ENCODE measurements at regions not wholly inside any gene's neighbourhood (a gene's known extent, or its start where the extent isn't known, plus 50 kb on each side); places are given as distances from the start of the nearest gene placed in this dataset.

- Histone ChIP-seq H3K4me3 (ENCODE audit: extremely low read depth in 1 of 4, insufficient read depth in 2 of 4, low read depth in 3 of 4, low read length in 4 of 4) (no peak overlapping the region), H3K4me2 (ENCODE audit: insufficient read depth in 1 of 2, low read depth in 2 of 2, low read length in 2 of 2) (no peak overlapping the region), H4K20me1 (replicated peaks in 1 of 2; ENCODE audit: control insufficient read depth in 1 of 2, insufficient read depth in 2 of 2, low read length in 2 of 2) (no peaks in the 10 kb centered on the region), H3K14ac (ENCODE audit: insufficient read length) (no peak overlapping the region), H3K36me3 (ENCODE audit: control insufficient read depth in 2 of 4, insufficient read depth in 4 of 4, low read length in 3 of 4) (no peaks in the 10 kb centered on the region), H2AK5ac (ENCODE audit: low read depth, low read length) (no peak overlapping the region), H2AFZ (ENCODE audit: low read length) (no peak overlapping the region), H3K79me1 (ENCODE audit: low read depth, low read length) (no peaks in the 10 kb centered on the region), H3K4ac (replicated peaks; ENCODE audit: insufficient read length, low read depth, low read length) (no peak overlapping the region), H4K91ac (replicated peaks; ENCODE audit: insufficient read length, low read length) (no peak overlapping the region), H4K8ac (ENCODE audit: extremely low read depth, insufficient read depth, low read length) (no peak overlapping the region), H3K79me2 (ENCODE audit: control insufficient read depth in 1 of 2, insufficient read depth in 2 of 2, low read length in 2 of 2) (no peaks in the 10 kb centered on the region), H3K18ac (ENCODE audit: extremely low read depth, low read length) (no peak overlapping the region), H3K56ac (replicated peaks; ENCODE audit: insufficient read length, low read depth, low read length) (no peak overlapping the region), H4K5ac (ENCODE audit: insufficient read length, low read depth, low read length) (no peak overlapping the region), H2BK5ac (ENCODE audit: low read depth, low read length) (no peak overlapping the region), H3K23ac (ENCODE audit: insufficient read length) (no peak overlapping the region), H3K9ac (replicated peaks in 1 of 4; ENCODE audit: extremely low read depth in 1 of 4, low read depth in 3 of 4, low read length in 3 of 4) (no peak overlapping the region), H3K27ac (ENCODE audit: low read depth, low read length) (no peak overlapping the region), H2BK15ac (ENCODE audit: low read length) (no peak overlapping the region), H3K27me3 (replicated peaks in 1 of 4; ENCODE audit: control insufficient read depth in 3 of 4, extremely low read depth in 1 of 4, insufficient read depth in 3 of 4, low read length in 3 of 4) (no peaks in the 10 kb centered on the region), H2BK20ac (ENCODE audit: low read length) (no peak overlapping the region), H3K23me2 (ENCODE audit: low read depth, low read length) (no peaks in the 10 kb centered on the region), H2BK12ac (ENCODE audit: low read depth, low read length) (no peak overlapping the region), H2BK120ac (replicated peaks; ENCODE audit: low read depth, low read length) (no peak overlapping the region), H3K9me3 (ENCODE audit: insufficient read depth in 2 of 2, low read depth in 1 of 2, low read length in 1 of 2) (no peaks in the 10 kb centered on the region), H3K4me1 (replicated peaks in 1 of 4; ENCODE audit: control insufficient read depth in 3 of 4, insufficient read depth in 4 of 4, low read length in 3 of 4) (peaks cover 0 to 3% (median under 1%) of the 10 kb centered on the region in 4 experiments; a peak in 1 of 7 replicates)
- CTCF ChIA-PET (ENCODE audit: partially characterized antibody): interaction anchor here (0.7 to 2.2 kb wide), 2 partner anchors 24 to 602 kb away, joined by 3 to 5 read pairs; no protein-coding TSS in a partner anchor
- FAIRE-seq (no peak), DNase-seq (ENCODE audit: low read depth in 1 of 2, low spot score in 2 of 2) (no peak)
- 94% methylated on average over 2 of the region's 2 CpGs; no CpG with 5 or more reads in 1 of the 2 experiments for WGBS, 2 experiments (ENCODE audit: extremely low coverage in 1 of 2, insufficient coverage in 1 of 2, insufficient read length in 1 of 2, insufficient replicate concordance in 2 of 2, low coverage in 1 of 2, low lambda C conversion rate in 2 of 2, missing lambda C conversion rate in 1 of 2)
- POLR2A ChIA-PET (ENCODE audit: partially characterized antibody): no interaction called here
- TF ChIP-seq RXRA (IDR thresholded peaks at IDR 0.05; ENCODE audit: insufficient read depth, low read depth, low read length): no peak
- TF ChIP-seq SP2 (IDR thresholded peaks at IDR 0.05; ENCODE audit: low read length): no peak
- no peak for TF ChIP-seq POLR2A (IDR thresholded peaks at IDR 0.05; ENCODE audit: control extremely low read depth in 1 of 2, low read depth in 2 of 2, low read length in 2 of 2)
- no peak for TF ChIP-seq FOSL1 (IDR thresholded peaks at IDR 0.05; ENCODE audit: insufficient read depth, low read depth, low read length)
- TF ChIP-seq TBP (IDR thresholded peaks at IDR 0.05; ENCODE audit: low read depth, low read length): no peak
- TF ChIP-seq HDAC2 (IDR thresholded peaks at IDR 0.05; ENCODE audit: borderline replicate concordance in 1 of 2, low read depth in 2 of 2, low read length in 2 of 2): no peak
- TF ChIP-seq RBBP5 (IDR thresholded peaks at IDR 0.05; ENCODE audit: borderline replicate concordance, low read depth, low read length): no peak
- no peak for TF ChIP-seq E2F6 (IDR thresholded peaks at IDR 0.05)
- no peak for TF ChIP-seq SIN3A (conservative IDR thresholded peaks at IDR 0.05 in 1 of 2, IDR thresholded peaks at IDR 0.05 in 1 of 2; ENCODE audit: low read depth in 1 of 2, low read length in 2 of 2)
- TF ChIP-seq KDM1A (IDR thresholded peaks at IDR 0.05; ENCODE audit: borderline replicate concordance, low read length): no peak
- TF ChIP-seq KDM5A (IDR thresholded peaks at IDR 0.05; ENCODE audit: low read length): no peak
- no peak for TF ChIP-seq JUN (IDR thresholded peaks at IDR 0.05; ENCODE audit: low read depth, low read length)
- no peak for TF ChIP-seq EP300 (IDR thresholded peaks at IDR 0.05; ENCODE audit: borderline replicate concordance in 1 of 2, low read depth in 2 of 2, low read length in 2 of 2)
- no peak for TF ChIP-seq NANOG (IDR thresholded peaks at IDR 0.05; ENCODE audit: insufficient read depth, low read depth, low read length, poor library complexity, severe bottlenecking)
Measured at GRCh38 chr10:81042647-81043046, 504.9 kb downstream of the SH2D4B start.
